IMR-90 (cell line): ENCODE measurements at regions not wholly inside any gene's neighbourhood (a gene's known extent, or its start where the extent isn't known, plus 50 kb on each side); places are given as distances from the start of the nearest gene placed in this dataset.

Experiments used
- ATAC-seq: fragments of 200-7000 bp; cut with Tn5 transposase; 2 replicates; pipeline ENCODE4 v1.9.1; 2020; ENCODE audit warnings: low read depth, mild to moderate bottlenecking, moderate library complexity
- BruUV-seq: library from RNA; stranded (reverse); fragments of 400-500 nt; replicated peaks from 2 replicates; lab custom pipeline; 2021; lab: Mats Ljungman, UMichigan
- CTCF ChIA-PET: fragments of 300-600 bp; formaldehyde crosslinking; extraction: SDS; loops from one replicate; lab custom pipeline; 2021; ENCODE audit warnings: antibody characterized with exemption; lab: Yijun Ruan, JAX
- POLR2A ChIA-PET: fragments of 300-600 bp; sonication (Branson Sonifier 250); formaldehyde crosslinking; loops from one replicate; lab custom pipeline; 2022; ENCODE audit warnings: antibody characterized with exemption; ENCODE audit not compliant: unreplicated experiment; lab: Charles Lee
- DNase-seq: peaks from one replicate; pipeline ENCODE4 v3.0.0; 2013
- H2AFZ ChIP-seq: replicated peaks from 2 replicates; pipeline ENCODE3; 2013; ENCODE audit warnings: low read length, mild to moderate bottlenecking; ENCODE audit not compliant: poor library complexity
- H2AK5ac ChIP-seq: 2 replicates; pipeline ENCODE4 v1.6.1; 2013; ENCODE audit warnings: low read depth, low read length, inconsistent platforms
- H2AK9ac ChIP-seq: replicated peaks from 2 replicates; pipeline ENCODE3; 2013; ENCODE audit warnings: mild to moderate bottlenecking, low read depth, low read length, moderate library complexity; ENCODE audit not compliant: poor library complexity
- H2BK120ac ChIP-seq: 2 replicates; pipeline ENCODE4 v1.6.1; 2013; ENCODE audit warnings: low read depth, low read length, inconsistent platforms
- H2BK15ac ChIP-seq: 3 replicates; pipeline ENCODE4 v1.6.1; 2013; ENCODE audit warnings: low read depth, low read length, inconsistent platforms
- H2BK20ac ChIP-seq: 2 replicates; pipeline ENCODE4 v1.6.1; 2013; ENCODE audit warnings: low read depth, mild to moderate bottlenecking, inconsistent platforms, low read length, moderate library complexity
- H2BK5ac ChIP-seq: 2 replicates; pipeline ENCODE4 v1.6.1; 2013; ENCODE audit warnings: mild to moderate bottlenecking, low read depth, low read length, inconsistent platforms; ENCODE audit not compliant: poor library complexity, severe bottlenecking
- H3K14ac ChIP-seq: replicated peaks from 2 replicates; pipeline ENCODE4 v1.6.1; 2013; ENCODE audit warnings: low read depth, low read length, inconsistent platforms
- H3K18ac ChIP-seq: 2 replicates; pipeline ENCODE4 v1.6.1; 2013; ENCODE audit warnings: low read depth, low read length, control low read depth
- H3K23ac ChIP-seq: 2 replicates; pipeline ENCODE4 v1.6.1; 2013; ENCODE audit warnings: low read depth, low read length, inconsistent platforms
- H3K27ac ChIP-seq: 2 replicates; pipeline ENCODE4 v1.5.1; 2013; ENCODE audit warnings: mild to moderate bottlenecking, control low read depth, low read length; ENCODE audit not compliant: insufficient read depth
- H3K27me3 ChIP-seq: 2 replicates; pipeline ENCODE4 v1.6.1; 2013; ENCODE audit warnings: low read length; ENCODE audit not compliant: control insufficient read depth, insufficient read depth
- H3K36me3 ChIP-seq: 2 replicates; pipeline ENCODE4 v1.6.1; 2013; ENCODE audit warnings: low read length, mixed read lengths; ENCODE audit not compliant: control insufficient read depth, insufficient read depth
- H3K4ac ChIP-seq: 2 replicates; pipeline ENCODE4 v1.6.1; 2013; ENCODE audit warnings: low read depth, low read length, inconsistent platforms
- H3K4me1 ChIP-seq: 2 replicates; pipeline ENCODE4 v1.6.1; 2013; ENCODE audit warnings: low read length, mixed read lengths; ENCODE audit not compliant: control insufficient read depth, insufficient read depth
- H3K4me2 ChIP-seq: 2 replicates; pipeline ENCODE4 v1.6.1; 2013; ENCODE audit warnings: low read depth, mild to moderate bottlenecking, control low read depth, low read length, moderate library complexity
- H3K4me3 ChIP-seq: 2 replicates; pipeline ENCODE4 v1.5.1; 2013; ENCODE audit warnings: low read depth, mild to moderate bottlenecking, control low read depth, low read length, moderate library complexity; ENCODE audit not compliant: insufficient read depth
- H3K56ac ChIP-seq: 2 replicates; pipeline ENCODE4 v1.6.1; 2013; ENCODE audit warnings: low read length, inconsistent platforms; ENCODE audit not compliant: insufficient read depth; ENCODE audit errors: extremely low read depth
- H3K79me1 ChIP-seq, 2 experiments: 2 replicates each; pipeline ENCODE4 v1.6.1; 2013; ENCODE audit warnings: low read length in 2 of 2, inconsistent platforms in 1 of 2, low read depth in 1 of 2
- H3K9ac ChIP-seq: 2 replicates; pipeline ENCODE4 v1.6.1; 2013; ENCODE audit warnings: low read depth, low read length, control low read depth
- H3K9me1 ChIP-seq: 2 replicates; pipeline ENCODE4 v1.6.1; 2013; ENCODE audit warnings: low read length, inconsistent platforms; ENCODE audit not compliant: insufficient read depth
- H3K9me3 ChIP-seq: 2 replicates; pipeline ENCODE4 v1.6.1; 2013; ENCODE audit warnings: low read length; ENCODE audit not compliant: control insufficient read depth, insufficient read depth
- H4K20me1 ChIP-seq: 2 replicates; pipeline ENCODE4 v1.6.1; 2013; ENCODE audit warnings: low read length, inconsistent platforms; ENCODE audit not compliant: insufficient read depth
- H4K5ac ChIP-seq: 2 replicates; pipeline ENCODE4 v1.6.1; 2013; ENCODE audit warnings: mild to moderate bottlenecking, low read depth, low read length, control low read depth
- H4K8ac ChIP-seq, 2 experiments: 2 replicates each; pipeline ENCODE4 v1.6.1; 2013; ENCODE audit warnings: low read depth in 2 of 2, low read length in 2 of 2, control low read depth in 1 of 2, inconsistent platforms in 1 of 2
- H4K91ac ChIP-seq: 2 replicates; pipeline ENCODE4 v1.6.1; 2013; ENCODE audit warnings: low read depth, low read length, inconsistent platforms; ENCODE audit not compliant: insufficient read depth
- CEBPB ChIP-seq: IDR thresholded peaks from 2 replicates; pipeline ENCODE4 v1.6.1; 2012; ENCODE audit warnings: low read depth, low read length, improper control_type of control experiment
- CHD1 ChIP-seq: IDR thresholded peaks from 2 replicates; pipeline ENCODE4 v1.6.1; 2012; ENCODE audit warnings: low read depth, low read length, improper control_type of control experiment
- FOS ChIP-seq: fragments of 150-350 bp; IDR thresholded peaks from 2 replicates; pipeline ENCODE4 v1.6.1; 2016; ENCODE audit warnings: low read depth, low read length
- MAFK ChIP-seq: IDR thresholded peaks from 2 replicates; pipeline ENCODE4 v1.6.1; 2012; ENCODE audit warnings: low read depth, low read length, improper control_type of control experiment
- MAZ ChIP-seq: IDR thresholded peaks from 2 replicates; pipeline ENCODE4 v1.6.1; 2012; ENCODE audit warnings: low read depth, mild to moderate bottlenecking, low read length, improper control_type of control experiment, moderate library complexity, borderline replicate concordance
- NFE2L2 ChIP-seq: fragments of 150-350 bp; IDR thresholded peaks from 2 replicates; pipeline ENCODE4 v1.6.1; 2016; ENCODE audit warnings: low read depth, mild to moderate bottlenecking, low read length
- RCOR1 ChIP-seq: IDR thresholded peaks from 2 replicates; pipeline ENCODE4 v1.6.1; 2012; ENCODE audit warnings: mild to moderate bottlenecking, low read length, improper control_type of control experiment; ENCODE audit not compliant: insufficient replicate concordance
- SMC3 ChIP-seq: fragments of 150-350 bp; IDR thresholded peaks from 2 replicates; pipeline ENCODE4 v1.6.1; 2016; ENCODE audit warnings: low read depth, mild to moderate bottlenecking, antibody characterized with exemption, low read length, moderate library complexity
- WGBS, 2 experiments: methylation state at CpG; one replicate each; pipeline versions ENCODE4 v1.1.5 to v1.1.7; 2013; ENCODE audit warnings: missing lambda C conversion rate in 2 of 2; ENCODE audit not compliant: insufficient read length in 1 of 2; ENCODE audit errors: extremely low coverage in 2 of 2; 5-methylcytosine and 5-hydroxymethylcytosine counted together
- dilution Hi-C: fragments of 300-500 bp; cut with HindIII; formaldehyde crosslinking; loops from one replicate; pipeline ENCODE4 v1.14.3; 2018; ENCODE audit warnings: low sequenced_read_pairs; ENCODE audit not compliant: unreplicated experiment
- in situ Hi-C: fragments of 300-500 bp; cut with MboI; formaldehyde crosslinking; loops from 3 replicates; pipeline ENCODE4 v1.14.3; 2019; ENCODE audit warnings: low sequenced_read_pairs, inconsistent platforms, mixed read lengths
- intact Hi-C: fragments of 100-400 bp; cut with micrococcal nuclease; formaldehyde crosslinking; loops from 2 replicates; pipeline ENCODE4 v1.10.0; 2022
- TF ChIP-seq, protein P1 (sequence below): fragments of 150-350 bp; IDR thresholded peaks from 2 replicates; pipeline ENCODE4 v1.6.1; 2017; ENCODE audit warnings: mild to moderate bottlenecking, antibody characterized with exemption, low read length, low read depth
- TF ChIP-seq, protein P2 (sequence below): conservative IDR thresholded peaks from 2 replicates; pipeline ENCODE4 v1.5.1; 2012; ENCODE audit warnings: mild to moderate bottlenecking, low read depth, low read length, improper control_type of control experiment

DNA sequence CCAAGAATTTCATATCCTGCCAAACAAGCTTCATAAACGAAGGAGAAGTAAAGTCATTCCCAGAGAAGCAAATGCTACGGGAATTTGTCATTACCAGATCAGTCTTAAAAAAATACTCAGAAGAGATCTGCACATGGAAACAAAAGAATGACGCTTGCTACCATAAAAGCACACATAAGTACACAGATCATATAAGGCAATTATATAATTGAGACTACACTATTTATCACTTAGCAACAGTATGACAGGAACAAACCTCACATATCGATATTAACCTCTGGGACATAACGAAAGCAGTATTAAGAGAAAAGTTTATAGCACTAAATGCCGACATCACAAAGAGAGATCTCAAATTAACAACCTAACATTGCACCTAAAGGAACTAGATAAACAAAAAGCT lies 67.6 kb upstream of the TMEM200A start:
- no peak for TF ChIP-seq FOS
- no peak for TF ChIP-seq MAFK
- TF ChIP-seq NFE2L2, result no peak
- TF ChIP-seq SMC3, result no peak
- TF ChIP-seq, protein P1, sequence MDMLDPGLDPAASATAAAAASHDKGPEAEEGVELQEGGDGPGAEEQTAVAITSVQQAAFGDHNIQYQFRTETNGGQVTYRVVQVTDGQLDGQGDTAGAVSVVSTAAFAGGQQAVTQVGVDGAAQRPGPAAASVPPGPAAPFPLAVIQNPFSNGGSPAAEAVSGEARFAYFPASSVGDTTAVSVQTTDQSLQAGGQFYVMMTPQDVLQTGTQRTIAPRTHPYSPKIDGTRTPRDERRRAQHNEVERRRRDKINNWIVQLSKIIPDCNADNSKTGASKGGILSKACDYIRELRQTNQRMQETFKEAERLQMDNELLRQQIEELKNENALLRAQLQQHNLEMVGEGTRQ, result no peak
- TF ChIP-seq, protein P2, sequence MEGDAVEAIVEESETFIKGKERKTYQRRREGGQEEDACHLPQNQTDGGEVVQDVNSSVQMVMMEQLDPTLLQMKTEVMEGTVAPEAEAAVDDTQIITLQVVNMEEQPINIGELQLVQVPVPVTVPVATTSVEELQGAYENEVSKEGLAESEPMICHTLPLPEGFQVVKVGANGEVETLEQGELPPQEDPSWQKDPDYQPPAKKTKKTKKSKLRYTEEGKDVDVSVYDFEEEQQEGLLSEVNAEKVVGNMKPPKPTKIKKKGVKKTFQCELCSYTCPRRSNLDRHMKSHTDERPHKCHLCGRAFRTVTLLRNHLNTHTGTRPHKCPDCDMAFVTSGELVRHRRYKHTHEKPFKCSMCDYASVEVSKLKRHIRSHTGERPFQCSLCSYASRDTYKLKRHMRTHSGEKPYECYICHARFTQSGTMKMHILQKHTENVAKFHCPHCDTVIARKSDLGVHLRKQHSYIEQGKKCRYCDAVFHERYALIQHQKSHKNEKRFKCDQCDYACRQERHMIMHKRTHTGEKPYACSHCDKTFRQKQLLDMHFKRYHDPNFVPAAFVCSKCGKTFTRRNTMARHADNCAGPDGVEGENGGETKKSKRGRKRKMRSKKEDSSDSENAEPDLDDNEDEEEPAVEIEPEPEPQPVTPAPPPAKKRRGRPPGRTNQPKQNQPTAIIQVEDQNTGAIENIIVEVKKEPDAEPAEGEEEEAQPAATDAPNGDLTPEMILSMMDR, result no peak
- no peak for TF ChIP-seq MAZ
- TF ChIP-seq CHD1, result no peak
- TF ChIP-seq CEBPB, result no peak
- no peak for TF ChIP-seq RCOR1
- no peak for ATAC-seq
- Histone ChIP-seq H3K14ac (no peak overlapping the region), H3K4me1 (0 out of 2 replicates have a peak, but pooled peaks cover 2% of the 10 kb centered on the region), H2BK15ac (no peak overlapping the region), H3K4ac (no peak overlapping the region), H3K23ac (no peak overlapping the region), H2BK20ac (no peak overlapping the region), H4K20me1 (no peaks in the 10 kb centered on the region), H3K18ac (no peak overlapping the region), H4K5ac (no peak overlapping the region), H3K4me2 (no peak overlapping the region), H3K9ac (no peak overlapping the region), H3K27me3 (no peaks in the 10 kb centered on the region), H3K56ac (no peak overlapping the region), H4K91ac (no peak overlapping the region), H3K79me1 (peaks cover 3% of the 10 kb centered on the region in 2 experiments; a peak in 2 of 4 replicates), H2BK5ac (no peak overlapping the region), H3K4me3 (no peak overlapping the region), H2BK120ac (no peak overlapping the region), H4K8ac (no peak overlapping the region), H2AK5ac (no peak overlapping the region), H2AFZ (no peak overlapping the region), H3K9me3 (no peaks in the 10 kb centered on the region), H3K9me1 (0 out of 2 replicates have a peak, but pooled peaks cover 3% of the 10 kb centered on the region), H3K27ac (no peak overlapping the region), H3K36me3 (no peaks in the 10 kb centered on the region), H2AK9ac (no peak overlapping the region)
- ChIA-PET POLR2A (no interaction called here), CTCF (no interaction called here)
- in situ Hi-C loops (no loop called here), intact Hi-C loops (loop anchor here (10.0 kb wide), 1 partner anchor 397 kb away; no protein-coding TSS in a partner anchor), dilution Hi-C loops (no loop called here)
- no TSS peak for BruUV-seq
- WGBS, 2 experiments, result 100% methylated on average over 1 of the region's 6 CpGs; no CpG with 5 or more reads in 1 of the 2 experiments
- DNase-seq, result no peak
